ENCODE measurements at regions not wholly inside any gene's neighbourhood (a gene's known extent, or its start where the extent isn't known, plus 50 kb on each side); places are given as distances from the start of the nearest gene placed in this dataset.

GRCh38 chr6:94510877-94511276, 1066.5 kb upstream of the MANEA start:
- WGBS (ENCODE audit: insufficient coverage): 91% methylated on average over 17 of the region's 18 CpGs
- H3K27ac ChIP-seq (ENCODE audit: low read depth, low read length): no peak overlapping the region

DNA sequence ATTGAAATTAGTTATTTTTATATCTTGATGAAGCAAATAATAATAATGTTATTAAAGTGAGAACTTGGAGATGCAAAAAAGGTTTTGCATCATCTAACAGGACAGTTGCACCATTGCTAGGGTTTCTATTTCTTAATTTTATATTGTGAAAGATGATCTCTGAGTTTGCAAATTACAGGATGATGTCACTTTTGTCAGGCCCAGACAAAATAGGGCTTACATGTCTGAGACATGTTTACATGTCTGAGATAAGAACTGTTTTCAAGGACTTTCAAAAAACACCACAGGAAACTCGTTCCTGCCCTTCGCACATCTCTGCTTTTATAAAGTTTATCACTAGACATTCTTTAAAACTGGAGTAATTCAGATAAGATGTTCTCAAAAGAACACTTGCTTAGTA, 1075.8 kb upstream of the MANEA start:
- no peak overlapping the region for H3K4me3 ChIP-seq (ENCODE audit: low read depth, low read length)
- H3K36me3 ChIP-seq (ENCODE audit: control insufficient read depth, insufficient read depth, low read length): no peaks in the 10 kb centered on the region
- H3K27ac ChIP-seq (ENCODE audit: low read depth, low read length): no peak overlapping the region
- H3K9me3 ChIP-seq (ENCODE audit: control insufficient read depth, insufficient read depth, low read length): no peaks in the 10 kb centered on the region
- DNase-seq (ENCODE audit: low read depth in 4 of 6, low spot score in 6 of 6): no peak
- 80% methylated on average over 2 of the region's 2 CpGs for WGBS (ENCODE audit: insufficient coverage)
- no peaks in the 10 kb centered on the region for H3K4me1 ChIP-seq (ENCODE audit: control insufficient read depth, insufficient read depth, low read length)
- H3K27me3 ChIP-seq (ENCODE audit: control insufficient read depth, insufficient read depth, low read length): no peaks in the 10 kb centered on the region

More at GRCh38 chr6:94510877-94511276, 1066.5 kb upstream of the MANEA start:
- Histone ChIP-seq H3K9me3 (ENCODE audit: control insufficient read depth, insufficient read depth, low read length) (no peaks in the 10 kb centered on the region), H3K4me1 (ENCODE audit: control insufficient read depth, insufficient read depth, low read length) (no peaks in the 10 kb centered on the region), H3K27me3 (ENCODE audit: control insufficient read depth, insufficient read depth, low read length) (no peaks in the 10 kb centered on the region), H3K36me3 (ENCODE audit: control insufficient read depth, insufficient read depth, low read length) (no peaks in the 10 kb centered on the region), H3K4me3 (ENCODE audit: low read depth, low read length) (no peak overlapping the region)
- no peak for DNase-seq (ENCODE audit: low read depth in 4 of 6, low spot score in 6 of 6)

GRCh38 chr6:94498099-94498498, 1078.7 kb upstream of the EPHA7 start:
- H3K9me3 ChIP-seq (ENCODE audit: control insufficient read depth, insufficient read depth, low read length): no peaks in the 10 kb centered on the region
- H3K27me3 ChIP-seq (ENCODE audit: control insufficient read depth, insufficient read depth, low read length): no peaks in the 10 kb centered on the region
- H3K27ac ChIP-seq (ENCODE audit: low read depth, low read length): no peak overlapping the region
- no peak overlapping the region for H3K4me3 ChIP-seq (ENCODE audit: low read depth, low read length)
- DNase-seq (ENCODE audit: low read depth in 4 of 6, low spot score in 6 of 6): no peak
- H3K4me1 ChIP-seq (ENCODE audit: control insufficient read depth, insufficient read depth, low read length): no peaks in the 10 kb centered on the region
- no peaks in the 10 kb centered on the region for H3K36me3 ChIP-seq (ENCODE audit: control insufficient read depth, insufficient read depth, low read length)

- no CpG with 5 or more reads among the region's 1 CpG for WGBS (ENCODE audit: insufficient coverage)
- no peaks in the 10 kb centered on the region for H3K27me3 ChIP-seq (ENCODE audit: control insufficient read depth, insufficient read depth, low read length)
- H3K4me1 ChIP-seq (ENCODE audit: control insufficient read depth, insufficient read depth, low read length): no peaks in the 10 kb centered on the region
- DNase-seq (ENCODE audit: low read depth in 4 of 6, low spot score in 6 of 6): no peak
- H3K9me3 ChIP-seq (ENCODE audit: control insufficient read depth, insufficient read depth, low read length): no peaks in the 10 kb centered on the region
- H3K4me3 ChIP-seq (ENCODE audit: low read depth, low read length): no peak overlapping the region
- H3K36me3 ChIP-seq (ENCODE audit: control insufficient read depth, insufficient read depth, low read length): no peaks in the 10 kb centered on the region
- no peak overlapping the region for H3K27ac ChIP-seq (ENCODE audit: low read depth, low read length)
Observed at GRCh38 chr6:94494500-94494899, 1075.1 kb upstream of the EPHA7 start.

DNA sequence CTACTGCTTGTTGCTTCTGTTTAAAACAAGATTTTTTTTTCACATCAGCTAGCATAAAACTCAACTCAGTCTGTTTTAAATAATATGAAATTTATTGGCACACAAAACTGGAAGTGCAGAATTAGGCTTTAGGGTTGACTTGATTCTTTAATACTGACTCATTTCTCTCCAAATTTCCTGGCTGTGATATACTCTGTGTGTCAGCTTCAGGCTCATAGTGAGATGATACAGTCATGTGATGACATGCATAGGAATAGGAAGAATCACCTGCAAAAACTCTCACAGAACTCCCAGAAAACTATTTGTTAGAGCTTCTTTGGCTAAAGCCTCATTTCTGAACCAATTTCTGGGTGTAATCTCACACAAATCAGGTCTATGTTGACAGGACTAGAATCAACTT, 1068.0 kb upstream of the EPHA7 start:
- no peaks in the 10 kb centered on the region for H3K4me1 ChIP-seq (ENCODE audit: control insufficient read depth, insufficient read depth, low read length)
- H3K4me3 ChIP-seq (ENCODE audit: low read depth, low read length): no peak overlapping the region
- DNase-seq (ENCODE audit: low read depth in 4 of 6, low spot score in 6 of 6): no peak
- H3K27me3 ChIP-seq (ENCODE audit: control insufficient read depth, insufficient read depth, low read length): no peaks in the 10 kb centered on the region
- H3K9me3 ChIP-seq (ENCODE audit: control insufficient read depth, insufficient read depth, low read length): no peaks in the 10 kb centered on the region
- no peak overlapping the region for H3K27ac ChIP-seq (ENCODE audit: low read depth, low read length)
- H3K36me3 ChIP-seq (ENCODE audit: control insufficient read depth, insufficient read depth, low read length): no peaks in the 10 kb centered on the region

DNA sequence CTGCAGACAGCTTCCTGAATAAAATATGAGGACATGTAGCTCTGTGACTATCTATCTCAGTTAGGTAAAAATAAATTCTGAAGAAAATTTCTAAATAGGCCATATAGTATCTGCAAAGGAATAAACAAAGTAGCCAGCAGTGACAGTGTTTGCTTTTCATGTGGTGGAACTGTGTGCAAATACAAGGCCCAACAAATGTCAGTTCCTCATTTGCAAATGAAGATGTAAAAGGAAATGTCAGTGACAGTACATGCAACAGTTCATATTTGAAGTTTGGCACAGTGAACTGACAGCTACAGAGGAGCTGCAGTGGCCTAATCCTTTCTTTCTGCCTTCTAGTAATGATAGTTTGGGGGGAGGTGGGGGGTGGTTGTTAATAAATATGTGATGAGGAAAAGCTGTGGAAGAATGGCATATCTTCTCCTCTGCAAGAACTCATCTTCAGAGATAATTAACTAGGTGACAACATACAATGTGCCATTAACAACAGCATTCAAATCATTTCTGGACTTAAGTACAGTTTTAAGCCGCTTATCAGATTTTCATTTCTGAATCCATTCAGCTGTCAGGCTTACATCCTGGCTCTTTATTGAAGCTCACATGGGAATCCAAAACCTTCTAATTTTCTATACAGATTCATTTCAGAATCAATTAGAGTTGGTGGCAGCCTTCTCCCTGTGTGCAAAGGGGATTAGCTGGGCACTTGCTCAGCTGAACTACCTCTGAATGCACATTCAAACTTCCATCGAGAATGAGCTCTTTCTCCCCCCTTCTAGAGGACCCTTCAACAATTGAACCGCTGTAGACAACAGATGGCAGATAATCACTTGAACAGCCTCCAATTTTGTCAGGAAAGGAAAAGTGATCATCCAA, 1059.0 kb upstream of the EPHA7 start:
- Histone ChIP-seq H3K4me1 (ENCODE audit: control insufficient read depth, insufficient read depth, low read length) (no peaks in the 10 kb centered on the region), H3K9me3 (ENCODE audit: control insufficient read depth, insufficient read depth, low read length) (no peaks in the 10 kb centered on the region), H3K4me3 (ENCODE audit: low read depth, low read length) (no peak overlapping the region), H3K36me3 (ENCODE audit: control insufficient read depth, insufficient read depth, low read length) (no peaks in the 10 kb centered on the region), H3K27ac (ENCODE audit: low read depth, low read length) (no peak overlapping the region), H3K27me3 (ENCODE audit: control insufficient read depth, insufficient read depth, low read length) (no peaks in the 10 kb centered on the region)
- 66% methylated on average over 3 of the region's 3 CpGs for WGBS (ENCODE audit: insufficient coverage)
- DNase-seq (ENCODE audit: low read depth in 4 of 6, low spot score in 6 of 6): peak in 2 of 6 donors; percentile 45 to 79

- no peak overlapping the region for H3K4me3 ChIP-seq (ENCODE audit: low read depth, low read length)
- H3K36me3 ChIP-seq (ENCODE audit: control insufficient read depth, insufficient read depth, low read length): no peaks in the 10 kb centered on the region
- no peak for DNase-seq (ENCODE audit: low read depth in 4 of 6, low spot score in 6 of 6)
Observed at GRCh38 chr6:94468830-94469229, 1049.5 kb upstream of the EPHA7 start.

GRCh38 chr6:94464018-94464510, 1044.7 kb upstream of the EPHA7 start:
- DNase-seq (ENCODE audit: low read depth in 4 of 6, low spot score in 6 of 6): no peak
- no peak overlapping the region for H3K27ac ChIP-seq (ENCODE audit: low read depth, low read length)
- H3K4me3 ChIP-seq (ENCODE audit: low read depth, low read length): no peak overlapping the region
- H3K36me3 ChIP-seq (ENCODE audit: control insufficient read depth, insufficient read depth, low read length): no peaks in the 10 kb centered on the region
- H3K9me3 ChIP-seq (ENCODE audit: control insufficient read depth, insufficient read depth, low read length): peaks cover 5% of the 10 kb centered on the region
- no peaks in the 10 kb centered on the region for H3K27me3 ChIP-seq (ENCODE audit: control insufficient read depth, insufficient read depth, low read length)
- WGBS (ENCODE audit: insufficient coverage): no CpG with 5 or more reads among the region's 3 CpGs
- no peaks in the 10 kb centered on the region for H3K4me1 ChIP-seq (ENCODE audit: control insufficient read depth, insufficient read depth, low read length)

More at GRCh38 chr6:94468830-94469229, 1049.5 kb upstream of the EPHA7 start:
- Histone ChIP-seq H3K27me3 (ENCODE audit: control insufficient read depth, insufficient read depth, low read length) (no peaks in the 10 kb centered on the region), H3K4me1 (ENCODE audit: control insufficient read depth, insufficient read depth, low read length) (no peaks in the 10 kb centered on the region), H3K9me3 (ENCODE audit: control insufficient read depth, insufficient read depth, low read length) (no peaks in the 10 kb centered on the region), H3K27ac (ENCODE audit: low read depth, low read length) (no peak overlapping the region)

GRCh38 chr6:94463306-94463705, 1043.9 kb upstream of the EPHA7 start:
- H3K27me3 ChIP-seq (ENCODE audit: control insufficient read depth, insufficient read depth, low read length): no peaks in the 10 kb centered on the region
- WGBS (ENCODE audit: insufficient coverage): 88% methylated on average over 1 of the region's 1 CpG
- H3K27ac ChIP-seq (ENCODE audit: low read depth, low read length): no peak overlapping the region
- DNase-seq (ENCODE audit: low read depth in 4 of 6, low spot score in 6 of 6): no peak
- H3K4me1 ChIP-seq (ENCODE audit: control insufficient read depth, insufficient read depth, low read length): no peaks in the 10 kb centered on the region
- no peak overlapping the region for H3K4me3 ChIP-seq (ENCODE audit: low read depth, low read length)
- H3K36me3 ChIP-seq (ENCODE audit: control insufficient read depth, insufficient read depth, low read length): no peaks in the 10 kb centered on the region
- peaks cover 5% of the 10 kb centered on the region for H3K9me3 ChIP-seq (ENCODE audit: control insufficient read depth, insufficient read depth, low read length)

DNA sequence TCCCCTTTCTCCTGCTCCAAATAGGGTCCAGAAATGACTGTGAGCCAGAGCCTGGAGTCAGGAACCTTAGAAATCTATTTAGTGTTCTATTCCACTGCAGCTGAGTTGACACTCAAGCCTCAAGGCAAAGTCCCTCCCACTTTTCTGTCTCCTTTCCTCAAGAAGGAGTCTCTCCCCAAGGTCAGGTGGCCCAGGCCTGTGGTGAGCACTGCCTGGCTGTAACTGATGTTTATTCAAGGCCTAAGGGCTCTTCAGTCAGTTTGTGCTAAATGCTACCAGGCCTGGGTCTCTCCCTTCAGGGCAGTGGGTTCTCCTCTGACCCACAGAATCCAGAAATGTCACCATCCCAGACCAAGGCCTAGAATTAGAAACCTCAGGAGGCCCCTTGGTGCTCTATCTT, 1042.9 kb upstream of the EPHA7 start:
- Histone ChIP-seq H3K27ac (ENCODE audit: low read depth, low read length) (no peak overlapping the region), H3K4me3 (ENCODE audit: low read depth, low read length) (no peak overlapping the region), H3K27me3 (ENCODE audit: control insufficient read depth, insufficient read depth, low read length) (no peaks in the 10 kb centered on the region), H3K4me1 (ENCODE audit: control insufficient read depth, insufficient read depth, low read length) (no peaks in the 10 kb centered on the region), H3K36me3 (ENCODE audit: control insufficient read depth, insufficient read depth, low read length) (no peaks in the 10 kb centered on the region), H3K9me3 (ENCODE audit: control insufficient read depth, insufficient read depth, low read length) (peaks cover 5% of the 10 kb centered on the region)
- no peak for DNase-seq (ENCODE audit: low read depth in 4 of 6, low spot score in 6 of 6)
